ENCODE measurements at regions not wholly inside any gene's neighbourhood (a gene's known extent, or its start where the extent isn't known, plus 50 kb on each side); places are given as distances from the start of the nearest gene placed in this dataset.

DNA sequence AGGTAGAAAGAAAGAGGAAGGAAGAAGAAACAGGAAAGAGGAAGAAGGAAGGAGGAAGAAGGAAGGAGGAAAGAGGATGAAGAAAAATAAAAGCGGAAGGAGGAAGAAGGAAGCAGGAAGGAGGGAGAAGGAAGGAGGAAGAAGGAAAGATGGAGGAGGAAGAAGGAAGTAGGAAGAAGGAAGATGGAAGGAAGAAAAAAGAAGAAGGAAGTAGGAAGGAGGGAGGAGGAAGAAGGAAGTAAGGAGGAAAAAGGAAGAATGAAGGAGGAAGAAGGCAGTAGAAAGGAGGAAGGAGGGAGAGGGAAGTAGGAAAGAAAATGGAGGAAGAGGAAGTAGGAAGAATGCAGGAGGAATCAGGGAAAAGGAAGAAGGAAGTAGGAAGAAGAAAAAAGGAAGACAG, 191.1 kb upstream of the TBL1X start:
- TF ChIP-seq, protein P1, sequence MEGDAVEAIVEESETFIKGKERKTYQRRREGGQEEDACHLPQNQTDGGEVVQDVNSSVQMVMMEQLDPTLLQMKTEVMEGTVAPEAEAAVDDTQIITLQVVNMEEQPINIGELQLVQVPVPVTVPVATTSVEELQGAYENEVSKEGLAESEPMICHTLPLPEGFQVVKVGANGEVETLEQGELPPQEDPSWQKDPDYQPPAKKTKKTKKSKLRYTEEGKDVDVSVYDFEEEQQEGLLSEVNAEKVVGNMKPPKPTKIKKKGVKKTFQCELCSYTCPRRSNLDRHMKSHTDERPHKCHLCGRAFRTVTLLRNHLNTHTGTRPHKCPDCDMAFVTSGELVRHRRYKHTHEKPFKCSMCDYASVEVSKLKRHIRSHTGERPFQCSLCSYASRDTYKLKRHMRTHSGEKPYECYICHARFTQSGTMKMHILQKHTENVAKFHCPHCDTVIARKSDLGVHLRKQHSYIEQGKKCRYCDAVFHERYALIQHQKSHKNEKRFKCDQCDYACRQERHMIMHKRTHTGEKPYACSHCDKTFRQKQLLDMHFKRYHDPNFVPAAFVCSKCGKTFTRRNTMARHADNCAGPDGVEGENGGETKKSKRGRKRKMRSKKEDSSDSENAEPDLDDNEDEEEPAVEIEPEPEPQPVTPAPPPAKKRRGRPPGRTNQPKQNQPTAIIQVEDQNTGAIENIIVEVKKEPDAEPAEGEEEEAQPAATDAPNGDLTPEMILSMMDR (IDR thresholded peaks at IDR 0.05), result no peak
- TF ChIP-seq EZH2 (IDR thresholded peaks at IDR 0.05; ENCODE audit: borderline replicate concordance, insufficient read depth, low read depth, low read length, poor library complexity, severe bottlenecking), result no peak

Data from B cell (primary cell).